Heart left ventricle (tissue), 13 donors: ENCODE measurements at regions not wholly inside any gene's neighbourhood (a gene's known extent, or its start where the extent isn't known, plus 50 kb on each side); places are given as distances from the start of the nearest gene placed in this dataset.

Experiments used
- CTCF ChIP-seq, 12 donors: fragments of 200-600 bp; sonication (generic) in 4 of 12; IDR thresholded peaks; one replicate each; pipeline versions ENCODE4 v1.5.0 to v1.8.0; 2018 to 2022; ENCODE audit warnings: antibody characterized with exemption in 12 of 12, mild to moderate bottlenecking in 5 of 12
- POLR2A ChIP-seq, 2 donors: fragments of 450-650 bp; IDR thresholded peaks; one replicate each; pipeline ENCODE4 v1.6.1; 2017; ENCODE audit warnings: antibody characterized with exemption in 2 of 2, mild to moderate bottlenecking in 2 of 2, moderate library complexity in 2 of 2
- donor health status: ischemic (EF 13 %, LVEDD 7.1; RV severe dilation, severe dysfunction).
- donor health status: DM: no; HTN: yes; CAD: no.
- donor health status: DM: no; HTN: no; CAD: no.
- donor health status: ischemic (EF 25% LVEDD 6.9; RV normal size, moderate dysfunction).
- donor health status: ischemic (EF 25% LVEDD 5.7; RV mildly dilated, moderate dysfunction).
- donor health status: ischemic (EF 35%, LVEDD 5.7; RV mildly dilated, moderate dysfunction).
- donor health status: nonischemic (EF 11% LVEDD 7.7; RV severe dilation, severe dysfunction).
- donor health status: DM: yes; HTN: yes; CAD: no.
- donor health status: PGD.
- donor health status: ischemic (EF 29% LVEDD 5.4; RV normal size, mild dysfunction).
- donor health status: nonischemic (EF 23%, LVEDD 6.1; RV moderate dilation, normal function).

GRCh38 chr2:217074576-217075255 lies 214.9 kb upstream of the TNP1 start:
- no peak for TF ChIP-seq CTCF (IDR thresholded peaks at IDR 0.05)
- no peak for TF ChIP-seq POLR2A (IDR thresholded peaks at IDR 0.05)
